Glomerular visceral epithelial cell (primary cell): ENCODE measurements at regions not wholly inside any gene's neighbourhood (a gene's known extent, or its start where the extent isn't known, plus 50 kb on each side); places are given as distances from the start of the nearest gene placed in this dataset.

Source experiments
- DNase-seq: peaks from one replicate; pipeline ENCODE4 v3.0.0-alpha.2; 2016; ENCODE audit errors: extremely low spot score

DNA sequence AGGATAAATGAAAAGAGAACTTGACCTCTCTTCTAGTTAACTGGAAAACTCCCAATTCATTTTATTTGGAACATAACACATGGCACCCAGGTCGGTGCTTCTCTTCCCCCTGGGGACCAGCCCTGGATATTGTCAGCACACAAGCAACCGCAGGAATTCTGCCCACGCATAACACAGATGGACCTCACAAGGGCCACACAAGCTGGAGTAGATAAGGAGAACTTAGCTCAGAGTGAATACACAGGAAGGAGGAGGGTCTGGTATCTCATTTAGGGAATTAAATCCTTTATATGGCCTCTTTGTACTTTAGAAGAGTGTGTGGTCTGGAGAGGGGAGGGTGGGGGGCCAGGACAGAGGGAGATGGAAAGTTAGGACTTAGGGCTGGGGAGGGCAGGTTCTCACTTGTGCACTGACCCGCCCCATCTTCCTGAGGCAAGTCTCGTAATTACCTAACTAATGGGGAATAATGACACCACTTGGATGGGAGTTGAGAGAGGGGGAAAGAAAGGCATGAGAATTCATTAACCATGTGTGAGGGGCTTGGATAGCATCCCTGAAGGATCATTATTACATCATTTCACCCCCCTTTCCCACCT, 341.2 kb upstream of the WWC1 start:
- DNase-seq = peak; percentile 68

DNA sequence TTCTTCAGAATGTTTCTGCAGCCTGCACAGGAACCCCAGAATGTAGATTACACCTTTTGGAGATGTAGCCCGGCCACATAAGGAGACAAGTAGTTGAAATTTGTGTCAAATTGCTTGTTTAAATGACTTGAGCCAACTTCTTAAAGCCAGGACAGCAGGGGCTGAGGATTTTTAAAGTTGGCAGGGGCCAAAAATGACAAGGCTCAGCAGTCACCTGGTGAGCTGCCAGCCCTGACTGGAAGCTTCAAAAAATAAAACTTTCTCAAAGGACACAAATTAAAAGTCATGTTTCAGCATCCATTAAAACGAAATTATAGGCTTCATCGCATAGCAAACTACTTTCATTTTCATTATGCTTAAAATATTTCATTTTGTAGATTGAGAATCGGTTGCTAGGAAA, 340.3 kb upstream of the WWC1 start:
- DNase-seq = no peak

DNA sequence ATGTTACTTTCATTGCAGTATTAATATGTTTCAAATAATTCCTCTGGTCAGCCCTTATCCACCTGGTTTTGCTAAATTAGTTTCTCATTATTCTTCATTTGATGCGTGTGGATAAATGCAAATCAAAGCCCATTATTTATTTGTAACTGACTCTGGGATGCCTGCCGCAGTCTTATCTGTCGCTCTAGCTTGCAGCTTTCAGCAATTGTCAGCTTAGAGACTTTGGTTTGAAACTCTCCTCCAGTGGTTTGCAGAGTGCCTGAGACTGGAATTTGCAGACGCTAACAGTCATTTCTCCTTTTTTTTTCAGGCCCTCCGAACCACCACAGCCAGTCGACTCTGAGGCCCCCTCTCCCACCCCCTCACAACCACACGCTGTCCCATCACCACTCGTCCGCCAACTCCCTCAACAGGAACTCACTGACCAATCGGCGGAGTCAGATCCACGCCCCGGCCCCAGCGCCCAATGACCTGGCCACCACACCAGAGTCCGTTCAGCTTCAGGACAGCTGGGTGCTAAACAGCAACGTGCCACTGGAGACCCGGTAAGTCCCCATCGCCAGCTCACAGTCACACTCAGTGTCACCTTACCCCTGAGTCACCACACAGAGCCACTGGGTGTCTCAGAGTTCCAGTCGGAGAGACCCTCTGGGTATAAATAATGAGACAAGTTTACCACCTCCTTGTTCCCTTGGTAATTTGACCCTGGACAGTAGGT, 339.0 kb upstream of the WWC1 start:
- DNase-seq = no peak

DNA sequence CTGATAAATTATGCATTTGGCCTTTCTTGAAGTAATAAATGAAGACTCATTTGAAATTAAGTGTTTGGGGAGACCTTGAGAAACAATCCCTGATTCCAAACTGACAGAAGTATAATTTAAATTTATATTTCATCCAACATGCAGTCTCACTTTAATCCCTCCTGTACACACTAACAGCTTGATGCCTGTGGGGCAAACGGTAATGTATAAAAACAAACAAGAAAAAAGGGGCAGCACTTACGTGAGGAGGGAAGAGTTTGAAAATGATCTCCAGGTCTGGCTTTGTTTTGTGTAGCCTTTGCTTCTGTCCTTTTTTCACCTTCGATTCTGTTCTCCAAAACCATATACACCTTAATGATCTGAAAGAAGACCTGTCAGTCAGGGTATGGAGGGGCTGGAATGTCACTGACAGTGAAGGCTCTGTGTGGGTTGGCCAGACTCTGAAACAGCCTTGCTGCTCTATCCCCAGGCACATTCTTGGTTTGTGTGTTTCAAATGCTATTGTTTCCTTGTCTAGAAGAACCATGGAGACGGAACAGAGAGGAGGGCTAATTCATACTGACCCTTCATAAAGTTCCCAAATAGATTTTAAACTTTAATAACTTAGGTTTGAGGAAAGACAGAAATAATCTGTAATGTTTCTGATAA, 338.2 kb upstream of the WWC1 start:
- DNase-seq = no peak

DNA sequence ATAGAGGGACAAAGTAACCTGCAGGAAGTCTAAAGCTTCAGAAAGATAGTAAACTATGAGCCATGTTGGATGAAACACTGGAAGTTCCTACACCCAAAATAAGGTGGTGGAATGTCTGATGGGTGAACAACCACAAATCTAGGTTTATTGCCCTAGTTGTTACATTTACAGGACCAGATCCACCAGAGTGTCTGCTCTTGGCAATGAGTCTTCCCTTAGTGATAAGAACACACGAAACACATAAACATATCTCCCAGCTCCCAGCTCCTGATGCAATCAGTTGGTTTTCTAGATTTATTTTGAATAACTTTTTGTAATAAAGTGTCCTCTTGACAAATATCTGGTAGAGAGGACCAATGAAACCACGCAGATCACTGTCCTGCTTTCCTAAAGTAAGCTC, 329.7 kb upstream of the WWC1 start:
- DNase-seq = no peak

DNA sequence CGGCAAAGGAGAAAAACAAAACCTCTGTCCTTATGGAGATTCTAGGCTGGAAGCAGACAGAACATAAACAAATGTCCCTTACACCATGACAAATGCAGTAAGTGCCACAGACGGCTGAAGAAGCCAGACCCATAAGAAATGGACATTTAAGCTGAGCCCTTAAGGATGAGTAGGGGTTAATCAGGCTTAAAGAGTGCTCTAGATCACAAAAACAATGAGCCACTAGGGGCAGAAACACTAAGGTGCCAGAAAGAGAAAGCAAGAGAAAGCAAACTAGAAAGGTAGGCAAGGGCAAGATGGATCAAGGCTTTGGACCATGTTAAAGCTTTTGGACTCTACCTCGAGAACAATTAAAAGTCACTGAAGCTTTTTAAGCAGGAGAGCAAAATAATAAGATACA, 326.9 kb upstream of the WWC1 start:
- no peak for DNase-seq

DNA sequence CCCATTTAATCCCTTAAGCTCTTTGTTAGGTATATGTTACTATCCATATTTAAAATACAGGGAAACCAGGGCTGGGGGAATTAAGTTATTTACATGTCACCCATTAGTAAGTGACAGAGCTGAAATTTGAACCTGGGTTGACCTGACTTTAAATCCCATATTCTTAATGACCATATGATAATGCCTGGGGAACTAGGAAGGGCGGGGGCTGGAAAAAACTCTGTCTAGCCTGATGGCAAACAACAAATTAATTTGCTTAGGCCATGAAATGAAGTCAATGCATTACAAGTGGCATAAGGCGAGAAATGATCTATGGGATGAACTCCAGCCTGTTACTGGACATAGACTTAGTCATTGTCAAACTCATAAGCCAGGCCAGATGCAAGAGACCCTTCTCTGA, 325.7 kb upstream of the WWC1 start:
- DNase-seq = no peak

DNA sequence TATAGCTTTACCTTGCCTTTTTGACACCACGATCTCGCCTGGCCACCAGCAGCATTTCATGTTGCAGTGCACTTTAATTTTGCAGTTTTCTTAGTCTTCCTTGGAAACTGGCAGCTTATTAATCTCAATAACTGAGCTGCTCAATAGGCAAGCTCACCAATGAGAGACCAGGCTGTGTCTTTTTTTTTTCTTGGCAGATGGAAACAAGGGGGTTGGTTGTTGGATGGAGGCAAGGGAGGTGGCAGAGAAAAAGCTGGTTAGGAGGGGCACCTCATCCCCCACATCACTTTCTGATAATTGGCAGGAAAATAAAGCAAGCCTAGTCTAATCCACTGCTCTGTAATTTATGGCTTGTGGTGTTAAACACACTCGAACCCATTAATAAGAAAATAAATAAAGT, 324.5 kb upstream of the WWC1 start:
- no peak for DNase-seq

DNA sequence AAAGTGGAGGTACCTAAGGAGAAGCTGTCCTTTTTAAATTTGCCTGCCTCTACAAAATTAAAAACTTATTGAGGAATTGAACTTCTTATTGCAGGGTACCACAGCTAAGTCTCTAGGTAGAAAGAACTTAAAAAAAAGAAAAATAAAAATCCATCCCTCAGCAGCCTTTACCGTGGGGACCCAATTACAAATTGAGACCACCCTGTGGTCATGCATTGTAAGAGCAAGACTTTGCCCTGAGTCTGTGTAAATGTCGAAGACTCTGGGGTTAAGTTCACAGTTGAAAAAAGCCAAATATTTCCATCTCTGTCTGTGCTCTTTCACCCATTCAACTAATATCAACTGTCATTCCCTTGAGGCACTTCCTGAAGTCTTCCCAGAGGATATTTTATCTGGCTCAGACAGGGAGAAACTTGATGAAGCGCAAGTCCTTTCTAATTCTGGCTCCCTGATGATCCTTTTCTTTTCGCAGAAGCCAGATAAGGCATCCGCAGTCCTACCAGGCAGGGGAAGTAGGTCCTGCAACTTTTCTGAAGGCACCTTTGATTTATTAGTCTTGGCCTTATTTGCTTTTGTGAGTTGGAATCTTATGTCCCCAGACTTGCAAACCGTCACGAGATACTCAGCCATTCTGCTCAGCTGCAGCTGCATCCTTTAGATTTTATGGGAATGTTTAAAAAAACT, 323.8 kb upstream of the WWC1 start:
- DNase-seq = no peak

DNA sequence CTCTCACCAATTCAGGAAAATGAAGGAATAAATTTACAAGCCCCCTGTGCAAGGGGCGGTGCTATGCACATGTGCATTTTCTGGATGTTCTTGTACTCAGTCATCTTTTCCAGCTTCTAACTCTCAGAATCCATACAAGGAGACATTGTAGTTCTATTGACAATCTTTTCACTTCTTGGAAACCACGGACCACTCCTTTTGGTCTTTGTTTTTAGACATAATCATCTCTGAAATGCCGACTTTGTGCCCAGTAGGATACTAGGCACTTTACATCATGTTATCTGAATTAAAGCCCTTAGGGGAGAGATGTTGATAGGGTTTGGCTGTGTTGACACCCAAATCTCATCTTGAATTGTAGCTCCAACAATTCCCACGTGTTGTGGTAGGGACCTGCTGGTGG, 322.6 kb upstream of the WWC1 start:
- DNase-seq = no peak

DNA sequence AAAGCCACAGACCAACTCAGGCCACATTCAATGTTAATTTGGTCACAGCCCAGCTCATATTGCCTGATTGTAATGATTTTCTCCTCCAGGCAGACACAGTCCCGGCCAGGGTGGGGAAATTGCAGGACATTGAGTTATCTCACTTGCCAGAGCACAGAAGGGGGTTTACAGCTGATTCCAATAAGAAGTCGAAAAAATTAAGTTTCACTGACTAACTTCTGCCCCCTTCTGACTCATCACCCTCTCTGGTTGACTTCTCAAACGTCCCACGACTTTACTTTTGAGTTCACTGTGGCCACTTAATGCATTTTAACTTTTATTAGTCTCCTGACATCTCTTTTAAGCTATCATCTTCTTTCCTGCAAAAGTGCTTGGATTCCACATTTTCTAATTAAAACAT, 321.4 kb upstream of the WWC1 start:
- DNase-seq = peak; percentile 36

DNA sequence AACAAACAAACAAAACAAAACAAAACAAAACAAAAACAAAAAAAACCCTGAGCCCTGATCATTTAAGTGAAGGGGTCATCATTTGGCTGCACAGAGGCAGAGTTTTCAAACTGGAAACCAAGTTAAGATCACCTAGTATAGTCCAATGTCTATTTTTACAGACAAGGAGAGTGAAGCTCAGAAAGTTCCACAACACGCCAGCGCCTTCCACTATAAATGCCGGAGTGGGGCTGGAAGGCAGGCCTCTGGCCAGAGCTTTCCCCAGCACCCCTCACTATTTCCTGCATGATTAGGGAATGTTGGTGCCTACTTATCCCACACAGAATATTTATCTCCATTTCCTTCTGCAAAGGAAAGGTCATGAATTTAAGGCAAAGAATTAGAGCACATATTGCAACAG, 319.7 kb upstream of the WWC1 start:
- DNase-seq = no peak

DNA sequence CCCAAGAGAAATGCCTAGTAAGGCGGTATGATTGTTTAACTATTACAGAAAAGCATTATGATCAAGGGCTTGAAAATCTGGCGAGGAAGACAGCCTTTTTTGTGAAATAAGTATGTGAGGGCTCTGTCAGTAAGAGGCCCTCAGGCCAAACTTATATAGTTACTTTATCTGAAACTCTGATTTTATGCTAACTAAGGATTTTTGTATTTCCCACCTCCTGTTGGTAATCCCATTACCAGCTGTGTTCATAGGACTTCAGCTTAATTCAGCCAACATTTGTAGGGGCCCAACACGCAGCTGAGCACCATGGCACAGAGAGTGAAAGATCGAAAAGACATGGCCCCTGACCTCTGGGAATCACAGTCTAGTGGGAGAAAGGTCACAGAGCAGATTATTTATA, 318.3 kb upstream of the WWC1 start:
- DNase-seq = no peak

DNA sequence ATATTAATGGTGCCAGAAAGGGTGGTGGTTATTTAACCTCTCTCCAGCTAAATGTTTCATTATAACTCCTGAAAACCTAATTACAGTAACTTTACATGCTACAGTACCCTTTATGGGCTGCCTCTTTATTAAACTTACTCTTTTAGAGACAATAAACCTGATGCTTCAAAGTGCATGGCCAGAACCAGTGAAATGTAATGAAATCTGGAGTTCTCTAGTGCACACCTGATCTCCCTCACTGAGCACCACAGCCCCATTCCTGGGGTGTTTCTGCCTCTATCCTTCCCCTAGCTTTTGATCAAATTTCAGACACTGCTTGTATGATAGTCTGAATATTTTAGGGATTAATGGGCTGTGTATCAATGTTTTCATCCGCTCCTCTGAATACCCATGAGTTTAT, 306.5 kb upstream of the WWC1 start:
- no peak for DNase-seq

DNA sequence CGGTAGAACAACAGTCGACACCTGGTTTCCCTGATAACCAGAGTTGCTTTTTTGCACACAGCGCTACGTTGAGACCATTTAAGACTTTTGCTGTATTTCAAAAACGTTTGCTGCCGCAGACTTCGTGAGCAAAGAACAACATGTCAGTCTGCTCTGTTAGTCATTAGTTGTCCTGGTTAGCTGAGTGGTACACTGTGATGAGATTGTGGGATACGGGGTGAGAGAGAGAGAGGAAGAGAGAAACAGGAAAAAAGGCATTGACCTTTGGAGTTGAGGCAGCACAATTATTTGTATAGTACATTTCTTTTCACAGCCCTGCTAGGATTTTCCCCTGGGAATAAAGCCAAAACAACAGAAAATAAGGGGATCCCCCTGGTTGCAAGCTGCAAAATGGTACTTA, 306.1 kb upstream of the WWC1 start:
- peak; percentile 41 for DNase-seq

DNA sequence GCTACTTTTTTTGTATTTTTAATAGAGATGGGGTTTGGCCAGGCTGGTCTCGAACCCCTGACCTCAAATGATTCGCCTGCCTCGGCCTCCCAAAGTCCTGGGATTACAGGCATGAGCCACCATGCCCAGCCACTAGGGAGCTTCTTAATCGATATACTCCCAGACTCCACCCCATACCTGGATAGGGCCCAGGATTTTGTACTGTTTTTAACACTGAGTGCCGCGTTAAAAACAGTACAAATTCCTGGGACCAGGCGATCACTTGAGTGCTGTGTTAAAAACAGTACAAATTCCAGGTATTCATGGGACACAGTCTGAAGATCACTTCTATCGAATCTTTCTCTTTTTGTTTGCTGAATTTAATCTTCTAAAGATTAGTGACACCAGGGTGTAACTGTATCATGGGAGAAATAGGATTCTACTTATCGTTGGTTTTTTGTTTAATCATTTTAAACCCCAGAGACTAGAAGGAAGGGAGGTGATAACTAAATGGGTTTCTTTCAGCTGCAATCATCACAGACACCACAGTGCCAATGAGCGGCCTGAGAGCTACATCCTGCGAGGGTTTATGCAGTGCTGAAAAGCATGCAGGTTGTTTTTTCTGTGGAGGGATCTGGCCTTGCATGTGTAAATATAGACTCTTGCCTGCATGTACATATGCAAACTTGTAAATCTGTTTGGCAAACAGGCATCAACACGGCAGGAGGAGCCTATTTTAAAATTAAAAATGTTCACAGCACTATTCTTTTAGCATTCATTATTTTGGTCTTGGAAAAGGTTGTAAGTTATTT, 303.8 kb upstream of the WWC1 start:
- DNase-seq = no peak

DNA sequence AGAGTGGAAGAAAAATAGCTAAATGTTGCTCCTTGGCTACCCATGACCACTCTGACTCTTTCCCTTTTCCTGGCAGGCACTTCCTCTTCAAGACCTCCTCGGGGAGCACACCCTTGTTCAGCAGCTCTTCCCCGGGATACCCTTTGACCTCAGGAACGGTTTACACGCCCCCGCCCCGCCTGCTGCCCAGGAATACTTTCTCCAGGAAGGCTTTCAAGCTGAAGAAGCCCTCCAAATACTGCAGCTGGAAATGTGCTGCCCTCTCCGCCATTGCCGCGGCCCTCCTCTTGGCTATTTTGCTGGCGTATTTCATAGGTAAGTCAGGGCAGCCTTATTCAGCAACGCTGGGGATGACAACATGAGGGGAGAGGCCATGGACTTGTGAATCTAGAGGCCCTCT, 298.6 kb upstream of the WWC1 start:
- DNase-seq = no peak

DNA sequence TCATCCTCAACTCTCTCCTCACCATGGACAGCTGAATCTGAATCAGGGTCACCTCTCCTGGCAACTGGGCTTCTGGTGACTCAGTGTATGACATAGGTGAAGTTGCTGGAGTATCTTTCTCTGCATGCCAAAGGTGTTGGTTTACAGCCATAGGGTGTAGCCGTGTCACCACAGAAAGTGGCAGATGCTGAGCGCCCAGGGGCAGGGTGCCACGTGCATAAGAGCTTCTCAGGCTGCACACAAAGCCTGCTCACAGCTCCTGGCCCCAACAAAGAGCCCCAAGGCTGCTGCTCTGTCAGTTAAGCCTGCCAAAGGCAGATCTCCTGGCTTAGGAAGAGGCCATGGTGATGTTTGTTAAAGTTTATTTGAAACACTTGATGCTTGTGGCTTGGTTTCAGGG, 297.7 kb upstream of the WWC1 start:
- no peak for DNase-seq

DNA sequence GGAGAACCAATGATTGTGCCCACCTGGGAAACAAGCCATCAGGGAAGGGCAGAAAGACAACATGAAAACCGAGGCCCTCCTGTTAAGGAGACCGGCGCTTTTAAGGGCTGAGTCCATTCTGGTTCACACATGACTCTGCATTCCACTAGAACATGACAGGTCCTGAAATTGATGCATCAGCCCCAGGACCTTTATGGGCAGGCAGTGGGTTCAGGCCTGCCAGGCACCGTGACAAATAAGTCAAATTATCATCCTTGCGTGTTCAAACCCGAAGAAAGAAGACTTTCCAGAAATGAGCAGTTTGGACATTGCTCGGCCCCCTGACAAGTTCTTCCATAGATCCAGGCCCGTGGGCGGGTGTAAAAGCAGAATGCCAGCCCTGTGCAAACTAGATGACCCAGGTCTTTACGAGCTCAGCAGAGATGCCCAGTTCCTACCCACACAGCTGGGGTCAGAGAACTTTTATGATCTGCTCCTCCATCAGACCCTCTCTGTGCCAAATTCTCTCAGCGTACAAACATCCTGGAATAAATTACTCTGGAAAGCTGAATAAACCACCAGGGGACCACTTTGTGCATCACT, 295.5 kb upstream of the WWC1 start:
- no peak for DNase-seq

DNA sequence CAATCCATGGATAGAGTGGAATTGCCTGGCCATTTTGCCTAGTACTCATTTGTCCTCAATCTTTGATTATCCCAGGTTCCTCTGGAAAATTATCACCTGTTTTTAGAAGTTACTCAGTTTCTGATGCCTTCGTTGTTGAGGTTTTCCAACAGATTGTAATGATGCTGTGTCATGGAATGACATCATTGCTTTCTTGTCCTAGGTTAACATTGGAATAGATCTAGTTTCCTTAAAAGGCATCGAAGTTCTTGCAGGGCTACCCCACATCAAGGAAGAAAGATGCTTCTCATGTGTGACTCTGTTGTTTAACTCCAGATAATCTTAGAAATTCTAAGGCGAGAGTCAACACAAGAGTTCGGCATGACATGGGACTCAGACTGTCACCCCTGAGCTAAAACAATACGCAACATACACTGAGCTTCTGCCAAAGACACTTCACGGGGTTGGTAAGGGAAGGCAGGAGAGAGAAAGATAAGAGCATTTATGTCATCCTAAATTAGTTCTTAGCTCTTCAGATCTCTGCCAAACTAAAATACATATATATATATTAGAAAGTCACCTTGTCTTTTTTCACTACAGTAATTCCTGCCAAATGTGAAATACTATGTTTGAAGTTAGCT, 293.2 kb upstream of the WWC1 start:
- DNase-seq = peak; percentile 33

DNA sequence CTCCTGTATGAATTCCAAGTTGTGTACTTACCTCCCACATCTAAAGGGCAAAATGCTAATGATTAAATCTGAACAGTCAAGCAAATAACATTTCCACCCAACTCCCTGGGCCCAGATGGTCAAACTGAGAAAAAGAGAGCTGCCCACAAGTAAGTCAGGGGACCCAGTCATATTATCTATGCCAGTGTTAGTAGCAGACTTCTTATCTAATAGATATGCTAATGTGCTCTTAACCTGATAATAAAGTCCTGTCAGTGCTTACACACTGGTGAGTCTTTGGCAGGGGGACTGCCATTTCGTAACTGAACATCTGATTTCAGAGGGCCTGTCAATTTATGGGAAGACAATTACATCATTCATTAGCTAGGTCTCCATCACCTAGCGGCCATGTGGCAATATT, 292.3 kb upstream of the WWC1 start:
- DNase-seq = no peak
